ENCODE measurements at regions not wholly inside any gene's neighbourhood (a gene's known extent, or its start where the extent isn't known, plus 50 kb on each side); places are given as distances from the start of the nearest gene placed in this dataset.

DNA sequence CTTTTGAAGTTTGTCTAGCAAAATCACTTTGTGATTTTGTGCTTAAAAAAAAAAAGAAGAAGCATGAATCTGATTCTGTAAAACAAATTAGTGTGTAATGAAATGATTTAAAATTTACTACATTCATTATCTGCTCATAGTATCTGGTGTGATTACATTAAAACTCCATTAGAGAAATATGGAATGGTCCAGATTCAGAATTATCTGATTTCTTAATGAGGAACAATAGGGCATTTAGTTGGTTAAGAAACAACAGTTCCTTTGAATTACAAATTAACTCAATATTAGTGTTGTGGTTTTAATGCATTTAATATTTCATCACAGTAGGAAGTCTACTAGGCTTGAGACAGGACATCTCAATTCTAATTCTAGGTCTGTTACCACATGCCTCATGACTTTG is 57.9 kb upstream of the PDHA1 start:
- TF ChIP-seq CTCF (IDR thresholded peaks at IDR 0.05; ENCODE audit: low read length) (no peak), EZH2 (IDR thresholded peaks at IDR 0.05; ENCODE audit: borderline replicate concordance, low read length) (no peak)
